ENCODE measurements at regions not wholly inside any gene's neighbourhood (a gene's known extent, or its start where the extent isn't known, plus 50 kb on each side); places are given as distances from the start of the nearest gene placed in this dataset.
"Not testable (repeated sequence)": the region's sequence is repeated elsewhere in the genome, so short reads cannot be mapped to it uniquely, and the experiment has no call there.

- not testable (repeated sequence) for TF ChIP-seq TAF15 (IDR thresholded peaks at IDR 0.05; ENCODE audit: low read depth, low read length); ZNF282 (CRISPR knock-in tag; IDR thresholded peaks at IDR 0.05); EP300 (IDR thresholded peaks at IDR 0.05; ENCODE audit: low read length); REST (IDR thresholded peaks at IDR 0.05; ENCODE audit: borderline replicate concordance); REST (CRISPR knock-in tag; IDR thresholded peaks at IDR 0.05; ENCODE audit: low read depth); FOXM1 (IDR thresholded peaks at IDR 0.05; ENCODE audit: low read depth); FOXM1 (CRISPR knock-in tag; IDR thresholded peaks at IDR 0.05; ENCODE audit: low read depth)
Measured at GRCh38 chr15:21735368-21735767, 142.2 kb downstream of the POTEB start.

Measured in K562 (cell line).